ENCODE measurements at regions not wholly inside any gene's neighbourhood (a gene's known extent, or its start where the extent isn't known, plus 50 kb on each side); places are given as distances from the start of the nearest gene placed in this dataset.

GRCh38 chr4:138553001-138553845 is 311.1 kb upstream of the SLC7A11 start:
- DNase-seq (ENCODE audit: insufficient read length, low spot score): no peak
- FAIRE-seq: no peak
- TF ChIP-seq, protein P1, sequence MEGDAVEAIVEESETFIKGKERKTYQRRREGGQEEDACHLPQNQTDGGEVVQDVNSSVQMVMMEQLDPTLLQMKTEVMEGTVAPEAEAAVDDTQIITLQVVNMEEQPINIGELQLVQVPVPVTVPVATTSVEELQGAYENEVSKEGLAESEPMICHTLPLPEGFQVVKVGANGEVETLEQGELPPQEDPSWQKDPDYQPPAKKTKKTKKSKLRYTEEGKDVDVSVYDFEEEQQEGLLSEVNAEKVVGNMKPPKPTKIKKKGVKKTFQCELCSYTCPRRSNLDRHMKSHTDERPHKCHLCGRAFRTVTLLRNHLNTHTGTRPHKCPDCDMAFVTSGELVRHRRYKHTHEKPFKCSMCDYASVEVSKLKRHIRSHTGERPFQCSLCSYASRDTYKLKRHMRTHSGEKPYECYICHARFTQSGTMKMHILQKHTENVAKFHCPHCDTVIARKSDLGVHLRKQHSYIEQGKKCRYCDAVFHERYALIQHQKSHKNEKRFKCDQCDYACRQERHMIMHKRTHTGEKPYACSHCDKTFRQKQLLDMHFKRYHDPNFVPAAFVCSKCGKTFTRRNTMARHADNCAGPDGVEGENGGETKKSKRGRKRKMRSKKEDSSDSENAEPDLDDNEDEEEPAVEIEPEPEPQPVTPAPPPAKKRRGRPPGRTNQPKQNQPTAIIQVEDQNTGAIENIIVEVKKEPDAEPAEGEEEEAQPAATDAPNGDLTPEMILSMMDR (IDR thresholded peaks at IDR 0.05; ENCODE audit: insufficient read depth, missing control alignments): no peak

- TF ChIP-seq, protein P1 (IDR thresholded peaks at IDR 0.05; ENCODE audit: insufficient read depth, missing control alignments): no peak
- DNase-seq (ENCODE audit: insufficient read length, low spot score): no peak
- FAIRE-seq: no peak
Observed at GRCh38 chr4:138542191-138542776, 300.1 kb upstream of the SLC7A11 start.

- FAIRE-seq (no peak), DNase-seq (ENCODE audit: insufficient read length, low spot score) (no peak)
Observed at GRCh38 chr4:138540056-138540800, 298.1 kb upstream of the SLC7A11 start.

DNA sequence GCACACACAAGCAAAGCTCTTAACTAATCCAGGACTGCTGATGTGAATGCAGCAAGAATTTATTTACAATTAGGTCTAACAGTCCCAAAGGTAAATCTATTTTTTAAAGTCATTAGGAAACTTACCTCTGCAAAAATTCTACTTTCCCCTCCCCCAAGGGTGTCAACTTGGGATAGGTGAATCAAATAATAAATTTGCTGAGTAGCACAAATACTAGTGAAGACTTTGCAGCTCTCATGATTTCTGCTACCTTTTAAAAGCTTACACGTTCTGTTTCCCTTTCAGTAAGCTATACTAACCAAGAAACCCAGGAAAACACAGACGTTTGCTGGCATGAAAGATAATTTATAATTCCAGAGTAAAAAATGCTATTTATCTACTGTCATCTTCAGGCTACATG is 296.6 kb upstream of the SLC7A11 start:
- TF ChIP-seq, protein P1 (IDR thresholded peaks at IDR 0.05; ENCODE audit: insufficient read depth, missing control alignments): no peak
- FAIRE-seq (no peak), DNase-seq (ENCODE audit: insufficient read length, low spot score) (no peak)

More at GRCh38 chr4:138540056-138540800, 298.1 kb upstream of the SLC7A11 start:
- TF ChIP-seq, protein P1 (IDR thresholded peaks at IDR 0.05; ENCODE audit: insufficient read depth, missing control alignments): no peak

GRCh38 chr4:138537731-138538490 is 295.8 kb upstream of the SLC7A11 start:
- TF ChIP-seq, protein P1 (IDR thresholded peaks at IDR 0.05; ENCODE audit: insufficient read depth, missing control alignments): no peak
- DNase-seq (ENCODE audit: insufficient read length, low spot score) (no peak), FAIRE-seq (no peak)

- TF ChIP-seq, protein P1 (IDR thresholded peaks at IDR 0.05; ENCODE audit: insufficient read depth, missing control alignments): no peak
- FAIRE-seq (no peak), DNase-seq (ENCODE audit: insufficient read length, low spot score) (no peak)
Observed at GRCh38 chr4:138535316-138535715, 293.2 kb upstream of the SLC7A11 start.
